ENCODE measurements at regions not wholly inside any gene's neighbourhood (a gene's known extent, or its start where the extent isn't known, plus 50 kb on each side); places are given as distances from the start of the nearest gene placed in this dataset.

DNA sequence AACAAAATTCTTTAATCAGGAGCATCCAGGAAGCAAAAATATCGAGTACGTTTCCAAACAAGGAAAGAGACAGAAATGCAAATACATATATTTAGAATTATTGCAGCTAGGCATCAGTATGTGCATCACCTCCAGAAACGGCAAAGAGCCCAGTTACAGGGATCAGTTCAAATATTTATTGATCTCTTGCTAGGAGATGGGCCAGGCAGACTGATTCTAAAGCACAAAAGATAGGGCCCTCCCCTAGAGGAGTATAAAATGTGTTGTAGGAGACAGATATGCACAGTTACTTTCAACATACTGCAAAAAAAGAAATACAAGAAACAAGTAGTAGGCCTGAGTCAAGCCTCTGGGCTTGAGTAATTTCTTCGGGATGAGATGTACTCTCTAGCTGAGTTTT lies 80.7 kb upstream of the NHSL1 start:
- DNase-seq = no peak

DNA sequence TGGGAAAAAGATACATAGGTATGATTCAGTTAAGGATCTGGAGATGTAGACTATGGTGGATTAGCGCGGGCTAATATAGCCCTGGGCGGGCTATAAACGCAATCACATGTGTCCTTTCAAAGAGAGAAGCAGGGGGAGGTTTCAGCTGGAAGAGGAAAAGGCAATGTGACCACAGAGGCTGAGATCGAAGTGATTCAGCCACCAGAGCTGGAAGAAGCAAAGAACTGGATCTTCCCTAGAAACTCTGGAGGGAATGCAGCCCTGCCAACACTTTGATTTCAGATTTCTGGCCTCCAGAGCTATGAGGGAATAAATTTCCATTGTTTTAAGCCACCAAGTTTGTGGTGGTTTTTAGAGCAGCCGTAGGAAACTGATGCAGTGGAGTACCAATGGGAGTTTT lies 81.5 kb upstream of the NHSL1 start:
- DNase-seq = no peak

GRCh38 chr6:138582573-138582972 lies 83.3 kb upstream of the NHSL1 start:
- no peak for DNase-seq

- no peak for DNase-seq
Measured at GRCh38 chr6:138586638-138587037, 87.3 kb upstream of the NHSL1 start.

- DNase-seq = peak; percentile 25
Measured at GRCh38 chr6:138588805-138589434, 89.6 kb upstream of the NHSL1 start.

DNA sequence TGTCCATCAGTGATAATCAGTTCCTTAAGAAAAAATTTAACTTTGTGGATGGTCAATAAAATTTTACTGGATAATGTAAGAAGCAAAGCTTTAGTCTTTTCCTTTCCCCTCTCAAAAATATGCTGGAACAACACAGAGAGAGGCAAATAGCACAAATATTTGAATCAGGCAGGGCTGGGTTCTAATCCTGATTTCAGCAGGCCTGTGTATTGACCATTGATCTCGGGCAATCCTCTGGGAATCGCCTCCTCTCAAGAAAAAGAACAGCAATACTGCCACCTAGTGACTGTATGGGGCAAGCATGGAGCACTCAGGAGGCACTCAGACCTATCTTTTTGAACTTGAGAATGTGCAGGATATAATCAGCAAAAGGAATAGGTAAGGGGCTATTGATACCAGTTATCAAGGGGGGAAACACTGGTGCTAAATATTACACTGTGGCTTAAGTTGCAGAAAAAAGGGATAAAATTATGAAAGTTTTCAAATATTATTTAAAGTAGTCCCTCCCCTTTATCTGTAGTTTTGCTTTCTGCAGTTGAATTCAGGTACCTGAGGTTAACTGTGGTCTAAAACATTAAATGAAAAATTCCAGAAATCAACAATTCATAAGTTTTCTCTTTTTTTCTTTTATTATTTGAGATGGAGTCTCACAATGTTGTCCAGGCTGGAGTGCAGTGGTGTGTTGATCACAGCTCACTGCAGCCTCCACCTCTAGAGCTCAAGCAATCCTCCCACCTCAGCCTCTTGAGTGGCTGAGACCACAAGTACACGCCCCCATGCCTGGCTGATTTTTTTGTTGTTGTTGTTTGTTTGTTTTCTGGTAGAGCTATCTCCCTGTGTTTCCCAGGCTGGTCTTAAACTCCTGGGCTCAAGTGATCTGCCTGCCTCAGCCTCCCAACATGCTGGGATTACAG lies 91.8 kb upstream of the NHSL1 start:
- peak; percentile 26 for DNase-seq

- no peak for DNase-seq
Measured at GRCh38 chr6:138592749-138593123, 93.4 kb upstream of the NHSL1 start.

GRCh38 chr6:138593124-138593877 lies 94.0 kb upstream of the NHSL1 start:
- DNase-seq = peak; percentile 17

- no peak for DNase-seq
Measured at GRCh38 chr6:138593909-138594757, 94.8 kb upstream of the NHSL1 start.

DNA sequence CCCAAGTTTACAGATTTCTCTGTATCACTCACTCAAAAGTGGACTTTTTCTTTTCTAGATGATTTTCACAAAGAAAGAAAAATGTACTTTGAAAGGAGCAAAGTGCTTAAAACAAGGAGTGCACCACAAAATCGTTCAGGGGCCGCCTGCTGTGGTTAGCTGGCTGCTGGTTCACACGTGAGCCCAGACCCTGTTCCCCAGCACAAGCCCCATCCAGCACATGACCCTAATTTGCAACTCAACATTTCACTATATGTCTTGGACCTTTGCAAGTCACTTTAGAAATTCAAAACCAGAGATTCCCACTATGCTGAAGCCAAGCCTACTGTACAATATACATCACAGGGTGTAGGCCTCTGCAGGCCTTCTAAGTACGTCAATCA lies 95.5 kb upstream of the NHSL1 start:
- DNase-seq = no peak

DNA sequence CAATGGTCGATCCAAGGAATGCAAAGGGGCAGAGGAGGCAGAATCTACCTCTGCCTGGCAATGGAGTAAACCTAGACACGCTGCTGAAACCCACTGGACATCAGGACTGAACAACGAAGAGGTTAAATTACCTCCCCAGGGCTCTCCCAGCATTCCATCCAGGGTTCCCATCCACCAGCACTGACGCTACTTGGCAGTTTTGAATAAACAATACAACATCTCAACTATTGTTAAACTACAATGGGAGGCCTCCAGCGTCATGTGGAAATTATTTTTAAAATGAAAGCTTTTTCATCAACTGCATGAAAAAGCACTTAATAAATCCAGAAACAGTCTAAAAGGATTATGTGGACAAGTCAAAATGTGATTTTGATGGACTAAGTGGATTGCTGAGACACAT lies 96.8 kb upstream of the NHSL1 start:
- DNase-seq = no peak

GRCh38 chr6:138596591-138596990 lies 97.3 kb upstream of the NHSL1 start:
- DNase-seq = no peak

DNA sequence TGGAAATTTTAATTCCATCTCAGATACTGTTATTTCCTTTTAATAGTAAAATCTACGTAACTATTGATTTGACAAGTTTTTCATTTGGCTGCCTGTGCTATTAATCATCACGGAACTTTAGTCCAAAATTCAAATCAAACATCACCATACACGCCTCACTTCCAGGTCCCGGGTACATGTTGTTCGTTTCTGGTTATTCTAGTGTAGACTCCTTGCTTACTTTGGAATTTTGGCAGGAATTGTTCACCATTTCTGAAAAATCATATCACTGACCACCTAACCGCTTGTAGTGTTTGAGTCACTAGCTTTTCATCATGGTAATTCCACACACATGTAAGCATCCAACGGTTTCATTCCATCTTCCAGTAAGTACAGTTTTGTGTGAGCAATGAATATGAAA lies 98.0 kb upstream of the NHSL1 start:
- no peak for DNase-seq

DNA sequence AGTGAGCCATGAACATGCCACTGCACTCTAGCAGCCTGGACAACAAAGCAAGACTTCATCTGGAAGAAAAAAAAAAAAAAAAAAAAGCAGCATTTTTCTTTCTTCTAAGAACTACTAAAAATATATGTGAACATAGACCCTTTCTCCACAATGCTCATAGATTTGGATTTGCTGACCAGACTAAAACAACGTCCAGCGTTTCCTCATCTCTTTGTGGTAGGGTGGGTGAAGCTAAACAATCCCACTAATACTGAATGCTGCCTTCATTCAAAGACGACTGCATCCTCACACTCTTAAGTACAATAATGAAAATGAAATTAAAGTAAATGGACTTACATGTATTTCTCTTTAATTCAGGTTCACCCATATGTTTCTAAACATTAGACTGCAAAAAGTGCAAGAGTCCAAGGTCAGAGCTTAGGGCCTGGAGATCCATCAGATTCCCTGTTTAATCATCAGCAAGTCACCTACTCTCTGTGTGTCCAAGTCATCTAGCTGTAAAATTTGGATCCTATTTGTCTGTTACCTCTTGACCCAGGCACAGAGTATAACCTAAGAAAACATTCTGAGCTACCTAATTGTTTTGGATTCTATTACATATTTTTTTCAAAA lies 99.4 kb upstream of the NHSL1 start:
- DNase-seq = no peak

GRCh38 chr6:138600261-138600660 lies 101.0 kb upstream of the NHSL1 start:
- DNase-seq = no peak

- DNase-seq = no peak
Measured at GRCh38 chr6:138600726-138601125, 101.4 kb upstream of the NHSL1 start.

GRCh38 chr6:138601128-138601527 lies 101.8 kb upstream of the NHSL1 start:
- no peak for DNase-seq

- DNase-seq = no peak
Measured at GRCh38 chr6:138605958-138606357, 106.7 kb upstream of the NHSL1 start.

DNA sequence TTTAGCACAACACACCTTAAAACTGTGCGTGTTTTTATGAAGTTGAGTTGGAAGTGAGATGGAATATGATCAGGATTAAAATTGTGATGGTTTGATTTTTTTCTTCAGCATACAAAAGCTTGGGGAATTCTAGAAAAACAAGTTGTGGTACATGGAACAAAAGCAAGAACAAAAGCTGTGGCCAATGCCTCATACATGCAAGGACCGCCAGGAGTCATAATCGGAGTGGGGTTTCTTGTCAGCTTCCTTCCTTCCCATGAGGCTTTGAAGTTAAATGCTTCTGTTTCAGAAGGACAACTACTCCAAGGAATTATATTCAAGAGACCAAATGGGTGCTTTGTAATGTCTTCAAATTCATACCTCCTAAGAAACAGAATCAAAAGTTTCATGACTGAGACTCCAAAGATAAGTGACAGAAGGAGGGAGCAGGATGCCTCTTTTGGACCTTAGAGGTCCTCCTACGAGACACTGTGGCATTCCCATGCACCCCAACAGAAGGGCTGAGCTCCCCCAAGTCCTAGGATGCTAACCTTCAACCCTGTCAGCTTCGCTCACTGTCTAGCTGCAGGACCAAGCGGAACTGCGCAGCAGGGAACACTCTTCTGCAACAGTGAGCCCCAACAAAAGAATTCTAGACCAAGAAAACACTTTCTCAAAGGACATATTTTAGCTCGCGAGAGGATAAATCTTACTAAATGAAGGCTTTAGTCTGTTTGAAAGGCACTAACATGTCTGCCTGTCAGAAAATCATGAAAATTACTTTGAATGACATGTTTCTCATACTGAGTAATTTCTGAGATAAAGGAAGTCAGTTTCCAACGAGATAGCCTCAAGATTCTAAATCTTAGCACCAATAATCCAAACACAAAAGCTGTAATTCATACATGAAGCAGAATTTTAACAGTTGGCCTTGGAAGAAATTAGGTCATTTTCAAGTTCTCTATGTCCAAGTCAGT lies 108.5 kb upstream of the NHSL1 start:
- no peak for DNase-seq

DNA sequence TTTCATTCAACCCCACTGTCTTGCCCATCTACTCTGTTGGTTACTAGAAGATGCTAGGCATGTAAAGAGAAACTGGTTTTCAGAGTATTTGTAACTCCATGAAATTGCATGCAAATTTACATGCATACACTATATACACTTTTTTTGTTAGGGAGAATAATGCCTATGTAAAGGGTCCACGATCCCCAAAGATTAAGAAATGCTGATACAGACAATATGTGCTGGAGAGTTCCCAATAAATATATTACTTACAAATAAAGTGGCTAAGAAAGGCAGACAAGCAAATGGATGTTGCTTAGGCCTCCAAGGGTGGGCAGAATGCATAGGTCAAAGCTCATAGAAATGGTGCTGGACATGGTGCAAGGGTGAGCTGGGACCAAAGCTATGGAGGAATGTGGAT lies 109.6 kb upstream of the NHSL1 start:
- no peak for DNase-seq

- no peak for DNase-seq
Measured at GRCh38 chr6:138609801-138610430, 110.6 kb upstream of the NHSL1 start.
